ENCODE measurements at regions not wholly inside any gene's neighbourhood (a gene's known extent, or its start where the extent isn't known, plus 50 kb on each side); places are given as distances from the start of the nearest gene placed in this dataset.

DNA sequence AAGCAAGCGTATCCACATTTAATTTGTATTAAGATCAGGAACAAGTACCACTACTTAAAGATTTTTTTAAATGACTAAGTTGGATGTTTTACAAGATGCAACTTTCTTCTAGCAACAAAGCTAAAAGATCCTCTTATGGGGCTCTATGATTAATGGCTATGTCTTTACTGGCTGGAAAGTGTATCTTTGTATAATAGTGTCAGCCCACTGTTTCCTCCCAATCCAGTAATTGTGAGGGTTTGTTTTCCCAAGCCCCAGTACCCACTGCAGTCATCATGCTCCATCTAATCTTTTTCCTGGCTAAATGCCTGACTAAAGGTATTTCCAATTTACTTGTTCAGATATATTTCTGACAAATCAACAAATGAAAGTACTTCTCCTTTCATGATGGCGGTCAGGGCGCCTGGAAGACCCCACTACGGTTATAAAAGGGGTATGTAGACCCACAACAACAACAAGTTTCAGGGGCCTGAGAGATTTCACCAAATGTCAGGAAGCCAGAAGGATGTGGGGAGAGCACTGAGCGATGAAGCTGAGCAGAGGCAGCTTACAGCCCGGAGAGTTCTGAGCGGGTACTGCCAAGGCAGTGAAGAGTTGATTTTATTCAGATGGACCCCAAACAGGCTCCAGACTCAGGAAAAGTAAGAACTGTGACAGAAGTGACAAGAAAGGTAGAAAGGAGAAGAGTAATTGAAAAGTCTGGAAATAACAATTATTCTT, 222.6 kb upstream of the KLF14 start:
- no peak for TF ChIP-seq POLR2A (IDR thresholded peaks at IDR 0.05; ENCODE audit: borderline replicate concordance, extremely low read depth, insufficient read depth, insufficient read length)
- TF ChIP-seq, protein P1, sequence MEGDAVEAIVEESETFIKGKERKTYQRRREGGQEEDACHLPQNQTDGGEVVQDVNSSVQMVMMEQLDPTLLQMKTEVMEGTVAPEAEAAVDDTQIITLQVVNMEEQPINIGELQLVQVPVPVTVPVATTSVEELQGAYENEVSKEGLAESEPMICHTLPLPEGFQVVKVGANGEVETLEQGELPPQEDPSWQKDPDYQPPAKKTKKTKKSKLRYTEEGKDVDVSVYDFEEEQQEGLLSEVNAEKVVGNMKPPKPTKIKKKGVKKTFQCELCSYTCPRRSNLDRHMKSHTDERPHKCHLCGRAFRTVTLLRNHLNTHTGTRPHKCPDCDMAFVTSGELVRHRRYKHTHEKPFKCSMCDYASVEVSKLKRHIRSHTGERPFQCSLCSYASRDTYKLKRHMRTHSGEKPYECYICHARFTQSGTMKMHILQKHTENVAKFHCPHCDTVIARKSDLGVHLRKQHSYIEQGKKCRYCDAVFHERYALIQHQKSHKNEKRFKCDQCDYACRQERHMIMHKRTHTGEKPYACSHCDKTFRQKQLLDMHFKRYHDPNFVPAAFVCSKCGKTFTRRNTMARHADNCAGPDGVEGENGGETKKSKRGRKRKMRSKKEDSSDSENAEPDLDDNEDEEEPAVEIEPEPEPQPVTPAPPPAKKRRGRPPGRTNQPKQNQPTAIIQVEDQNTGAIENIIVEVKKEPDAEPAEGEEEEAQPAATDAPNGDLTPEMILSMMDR (IDR thresholded peaks at IDR 0.05 in 2 of 3, conservative IDR thresholded peaks at IDR 0.05 in 1 of 3; ENCODE audit: borderline replicate concordance in 1 of 3, insufficient read depth in 1 of 3, low read depth in 2 of 3, low read length in 2 of 3) = no peak
- TF ChIP-seq YY1 (IDR thresholded peaks at IDR 0.05; ENCODE audit: extremely low read depth, insufficient replicate concordance, low read depth, low read length) = no peak
